ENCODE measurements at regions not wholly inside any gene's neighbourhood (a gene's known extent, or its start where the extent isn't known, plus 50 kb on each side); places are given as distances from the start of the nearest gene placed in this dataset.

DNA sequence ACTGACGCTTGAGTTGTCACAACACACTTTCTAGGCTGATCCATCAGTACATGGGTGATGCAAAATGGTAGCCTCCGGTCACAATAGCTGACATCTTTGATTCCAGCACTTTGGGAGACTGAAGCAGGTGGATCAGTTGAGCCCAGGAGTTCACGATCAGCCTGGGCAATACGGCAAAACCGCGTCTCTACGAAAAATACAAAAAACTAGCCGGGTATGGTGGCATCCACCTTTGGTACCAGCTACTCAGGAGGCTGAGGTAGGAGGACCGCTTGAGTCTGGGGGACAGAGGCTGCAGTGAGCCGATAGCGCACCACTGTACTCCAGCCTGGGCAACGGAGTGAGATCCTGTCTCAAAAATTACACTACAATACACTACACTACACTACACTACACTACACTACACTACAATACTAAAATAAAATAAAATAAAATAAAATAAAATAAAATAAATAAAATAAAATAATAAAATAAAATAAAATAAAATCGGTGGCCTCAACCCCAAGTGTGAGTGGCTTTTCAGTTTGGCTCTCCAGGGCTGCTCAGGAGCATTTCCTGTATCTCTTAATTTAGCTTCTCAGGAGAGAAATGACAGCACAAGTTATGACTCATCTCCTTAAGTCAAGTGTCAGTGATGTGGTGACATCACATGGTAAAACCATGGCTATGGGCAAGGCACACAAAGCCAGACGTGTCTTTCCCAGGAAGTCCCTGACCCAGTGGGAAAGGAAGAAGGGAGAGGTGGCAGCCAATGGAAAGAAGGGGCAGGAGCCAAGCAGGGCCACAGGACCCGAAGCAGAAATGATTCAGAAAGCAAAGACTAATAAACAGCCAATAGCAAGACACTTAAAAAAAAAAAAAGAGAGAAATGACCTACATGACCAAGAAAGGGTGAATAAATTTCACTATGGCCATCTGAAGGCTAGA is 75.3 kb upstream of the TBC1D3K start:
- POLR2A ChIA-PET (ENCODE audit: low non-redundant PET) = no interaction called here
- no TSS peak for BruUV-seq (replicated peaks)
- H3K4me3 ChIP-seq (ENCODE audit: low read depth, low read length, poor library complexity, severe bottlenecking) = no peak overlapping the region
- H3K27me3 ChIP-seq (replicated peaks; ENCODE audit: insufficient read depth, low read depth, low read length, poor library complexity) = no peaks in the 10 kb centered on the region
- intact Hi-C loops (cut with micrococcal nuclease; ENCODE audit: unreplicated experiment) = no loop called here
- H3K4me1 ChIP-seq (ENCODE audit: insufficient read depth, low read length, poor library complexity, severe bottlenecking) = no peaks in the 10 kb centered on the region
- TF ChIP-seq, protein P1, sequence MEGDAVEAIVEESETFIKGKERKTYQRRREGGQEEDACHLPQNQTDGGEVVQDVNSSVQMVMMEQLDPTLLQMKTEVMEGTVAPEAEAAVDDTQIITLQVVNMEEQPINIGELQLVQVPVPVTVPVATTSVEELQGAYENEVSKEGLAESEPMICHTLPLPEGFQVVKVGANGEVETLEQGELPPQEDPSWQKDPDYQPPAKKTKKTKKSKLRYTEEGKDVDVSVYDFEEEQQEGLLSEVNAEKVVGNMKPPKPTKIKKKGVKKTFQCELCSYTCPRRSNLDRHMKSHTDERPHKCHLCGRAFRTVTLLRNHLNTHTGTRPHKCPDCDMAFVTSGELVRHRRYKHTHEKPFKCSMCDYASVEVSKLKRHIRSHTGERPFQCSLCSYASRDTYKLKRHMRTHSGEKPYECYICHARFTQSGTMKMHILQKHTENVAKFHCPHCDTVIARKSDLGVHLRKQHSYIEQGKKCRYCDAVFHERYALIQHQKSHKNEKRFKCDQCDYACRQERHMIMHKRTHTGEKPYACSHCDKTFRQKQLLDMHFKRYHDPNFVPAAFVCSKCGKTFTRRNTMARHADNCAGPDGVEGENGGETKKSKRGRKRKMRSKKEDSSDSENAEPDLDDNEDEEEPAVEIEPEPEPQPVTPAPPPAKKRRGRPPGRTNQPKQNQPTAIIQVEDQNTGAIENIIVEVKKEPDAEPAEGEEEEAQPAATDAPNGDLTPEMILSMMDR (conservative IDR thresholded peaks at IDR 0.05; ENCODE audit: low read depth, low read length) = no peak
- TF ChIP-seq EZH2 (IDR thresholded peaks at IDR 0.05; ENCODE audit: borderline replicate concordance, low read depth, low read length, poor library complexity, severe bottlenecking) = no peak
- H3K36me3 ChIP-seq (ENCODE audit: insufficient read depth, low read length, poor library complexity, severe bottlenecking) = no peaks in the 10 kb centered on the region
- CTCF ChIA-PET = no interaction called here
- peak; percentile 56 for DNase-seq (ENCODE audit: low spot score)
- H3K27ac ChIP-seq (ENCODE audit: low read depth, low read length, poor library complexity, severe bottlenecking) = no peak overlapping the region
- no peaks in the 10 kb centered on the region for H3K9me3 ChIP-seq (ENCODE audit: low read depth, low read length, poor library complexity, severe bottlenecking)

DNA sequence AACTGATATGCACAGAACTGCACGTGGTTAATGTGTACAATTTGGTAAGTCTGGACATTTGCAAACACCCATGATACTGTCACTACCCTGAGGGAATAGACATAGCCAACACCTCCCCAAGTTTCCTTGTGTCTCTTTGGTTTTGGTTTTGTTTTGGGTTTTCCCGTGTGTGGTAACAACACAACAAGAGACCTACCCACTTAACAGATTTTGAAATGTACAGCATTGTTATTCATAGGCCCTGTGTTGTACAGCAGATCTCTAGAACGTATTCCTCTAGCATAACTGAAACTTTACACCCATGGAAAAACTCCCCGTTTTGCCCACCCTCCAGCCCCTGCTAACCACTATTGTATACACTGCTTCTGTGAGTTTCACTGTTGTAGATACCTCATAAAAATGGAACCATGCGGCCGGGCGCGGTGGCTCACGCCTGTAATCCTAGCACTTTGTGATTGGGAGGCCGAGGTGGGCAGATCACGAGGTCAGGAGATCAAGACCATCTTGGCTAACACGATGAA is 76.3 kb upstream of the TBC1D3K start:
- Histone ChIP-seq H3K27me3 (replicated peaks; ENCODE audit: insufficient read depth, low read depth, low read length, poor library complexity) (no peaks in the 10 kb centered on the region), H3K9me3 (ENCODE audit: low read depth, low read length, poor library complexity, severe bottlenecking) (no peaks in the 10 kb centered on the region), H3K4me3 (ENCODE audit: low read depth, low read length, poor library complexity, severe bottlenecking) (no peak overlapping the region), H3K36me3 (ENCODE audit: insufficient read depth, low read length, poor library complexity, severe bottlenecking) (no peaks in the 10 kb centered on the region), H3K4me1 (ENCODE audit: insufficient read depth, low read length, poor library complexity, severe bottlenecking) (no peaks in the 10 kb centered on the region), H3K27ac (ENCODE audit: low read depth, low read length, poor library complexity, severe bottlenecking) (no peak overlapping the region)
- CTCF ChIA-PET = no interaction called here
- POLR2A ChIA-PET (ENCODE audit: low non-redundant PET) = no interaction called here
- no TSS peak for BruUV-seq (replicated peaks)
- intact Hi-C loops (cut with micrococcal nuclease; ENCODE audit: unreplicated experiment) = no loop called here
- TF ChIP-seq, protein P1 (conservative IDR thresholded peaks at IDR 0.05; ENCODE audit: low read depth, low read length) = no peak
- no peak for TF ChIP-seq EZH2 (IDR thresholded peaks at IDR 0.05; ENCODE audit: borderline replicate concordance, low read depth, low read length, poor library complexity, severe bottlenecking)
- DNase-seq (ENCODE audit: low spot score) = no peak

DNA sequence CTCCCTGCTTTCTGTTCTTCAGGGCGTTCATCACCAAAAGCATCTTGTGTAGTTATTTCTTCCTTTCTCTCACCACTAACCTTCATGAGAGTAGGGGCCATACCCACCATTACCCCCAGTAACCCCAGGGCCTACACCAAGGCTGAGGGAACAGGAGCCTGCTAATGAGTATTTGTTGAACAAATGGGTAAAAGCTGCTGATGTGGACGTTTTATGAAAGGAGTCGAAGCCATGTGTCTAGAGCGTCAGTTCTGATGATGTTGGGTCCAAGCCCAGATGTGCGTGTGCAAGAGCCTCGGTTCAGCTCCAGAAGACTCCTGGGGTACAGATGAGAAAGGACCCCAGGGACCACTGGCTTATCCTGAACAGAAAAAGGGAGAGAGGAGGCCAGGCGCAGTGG is 77.1 kb upstream of the TBC1D3K start:
- no TSS peak for BruUV-seq (replicated peaks)
- intact Hi-C loops (cut with micrococcal nuclease; ENCODE audit: unreplicated experiment) = no loop called here
- Histone ChIP-seq H3K27me3 (replicated peaks; ENCODE audit: insufficient read depth, low read depth, low read length, poor library complexity) (no peaks in the 10 kb centered on the region), H3K27ac (ENCODE audit: low read depth, low read length, poor library complexity, severe bottlenecking) (no peak overlapping the region), H3K4me3 (ENCODE audit: low read depth, low read length, poor library complexity, severe bottlenecking) (no peak overlapping the region), H3K4me1 (ENCODE audit: insufficient read depth, low read length, poor library complexity, severe bottlenecking) (no peaks in the 10 kb centered on the region), H3K9me3 (ENCODE audit: low read depth, low read length, poor library complexity, severe bottlenecking) (no peaks in the 10 kb centered on the region), H3K36me3 (ENCODE audit: insufficient read depth, low read length, poor library complexity, severe bottlenecking) (no peaks in the 10 kb centered on the region)
- CTCF ChIA-PET = no interaction called here
- TF ChIP-seq, protein P1 (conservative IDR thresholded peaks at IDR 0.05; ENCODE audit: low read depth, low read length) = no peak
- TF ChIP-seq EZH2 (IDR thresholded peaks at IDR 0.05; ENCODE audit: borderline replicate concordance, low read depth, low read length, poor library complexity, severe bottlenecking) = no peak
- POLR2A ChIA-PET (ENCODE audit: low non-redundant PET) = no interaction called here
- DNase-seq (ENCODE audit: low spot score) = no peak

Data from A673 (cell line).